Parathyroid adenoma (tissue), 2 donors: ENCODE measurements at regions not wholly inside any gene's neighbourhood (a gene's known extent, or its start where the extent isn't known, plus 50 kb on each side); places are given as distances from the start of the nearest gene placed in this dataset.

ENCODE experiments used
- H2AFZ ChIP-seq: fragments of 300-600 bp; sonication (generic); one replicate; pipeline ENCODE4 v1.7.0; 2017; ENCODE audit warnings: antibody characterized with exemption, mild to moderate bottlenecking
- H3K27ac ChIP-seq: fragments of 300-600 bp; sonication (generic); one replicate; pipeline ENCODE4 v1.7.0; 2017
- H3K27me3 ChIP-seq: fragments of 300-600 bp; sonication (generic); one replicate; pipeline ENCODE4 v1.7.0; 2017; ENCODE audit warnings: low read length; ENCODE audit not compliant: control insufficient read depth, insufficient read depth
- H3K36me3 ChIP-seq: fragments of 300-600 bp; sonication (generic); one replicate; pipeline ENCODE4 v1.7.0; 2017; ENCODE audit warnings: low read length; ENCODE audit not compliant: control insufficient read depth, insufficient read depth
- H3K4me1 ChIP-seq: fragments of 300-600 bp; sonication (generic); one replicate; pipeline ENCODE4 v1.7.0; 2017; ENCODE audit warnings: control low read depth
- H3K4me2 ChIP-seq: fragments of 300-600 bp; sonication (generic); one replicate; pipeline ENCODE4 v1.7.0; 2017; ENCODE audit warnings: low read length
- H3K4me3 ChIP-seq: fragments of 300-600 bp; sonication (generic); one replicate; pipeline ENCODE4 v1.7.0; 2017; ENCODE audit warnings: low read depth, low read length
- H3K79me2 ChIP-seq: fragments of 300-600 bp; sonication (generic); one replicate; pipeline ENCODE4 v1.7.0; 2017; ENCODE audit warnings: control low read depth
- H3K9ac ChIP-seq: fragments of 300-600 bp; sonication (generic); one replicate; pipeline ENCODE4 v1.7.0; 2017; ENCODE audit warnings: mild to moderate bottlenecking
- H3K9me3 ChIP-seq: fragments of 300-600 bp; sonication (generic); one replicate; pipeline ENCODE4 v1.7.0; 2017; ENCODE audit warnings: low read length; ENCODE audit not compliant: control insufficient read depth
- TF ChIP-seq, protein P1 (sequence below): fragments of 300-600 bp; sonication (generic); IDR thresholded peaks from one replicate; pipeline ENCODE4 v1.7.0; 2017; ENCODE audit warnings: antibody characterized with exemption, mild to moderate bottlenecking
- donor health status: primary hyperparathyroidism.

- Histone ChIP-seq H3K9me3 (no peaks in the 10 kb centered on the region), H3K27me3 (no peaks in the 10 kb centered on the region), H3K9ac (no peak overlapping the region), H3K79me2 (no peaks in the 10 kb centered on the region), H3K27ac (no peak overlapping the region), H3K4me1 (no peaks in the 10 kb centered on the region), H2AFZ (no peak overlapping the region), H3K4me2 (no peak overlapping the region), H3K4me3 (no peak overlapping the region), H3K36me3 (peaks cover 3% of the 10 kb centered on the region)
- TF ChIP-seq, protein P1, sequence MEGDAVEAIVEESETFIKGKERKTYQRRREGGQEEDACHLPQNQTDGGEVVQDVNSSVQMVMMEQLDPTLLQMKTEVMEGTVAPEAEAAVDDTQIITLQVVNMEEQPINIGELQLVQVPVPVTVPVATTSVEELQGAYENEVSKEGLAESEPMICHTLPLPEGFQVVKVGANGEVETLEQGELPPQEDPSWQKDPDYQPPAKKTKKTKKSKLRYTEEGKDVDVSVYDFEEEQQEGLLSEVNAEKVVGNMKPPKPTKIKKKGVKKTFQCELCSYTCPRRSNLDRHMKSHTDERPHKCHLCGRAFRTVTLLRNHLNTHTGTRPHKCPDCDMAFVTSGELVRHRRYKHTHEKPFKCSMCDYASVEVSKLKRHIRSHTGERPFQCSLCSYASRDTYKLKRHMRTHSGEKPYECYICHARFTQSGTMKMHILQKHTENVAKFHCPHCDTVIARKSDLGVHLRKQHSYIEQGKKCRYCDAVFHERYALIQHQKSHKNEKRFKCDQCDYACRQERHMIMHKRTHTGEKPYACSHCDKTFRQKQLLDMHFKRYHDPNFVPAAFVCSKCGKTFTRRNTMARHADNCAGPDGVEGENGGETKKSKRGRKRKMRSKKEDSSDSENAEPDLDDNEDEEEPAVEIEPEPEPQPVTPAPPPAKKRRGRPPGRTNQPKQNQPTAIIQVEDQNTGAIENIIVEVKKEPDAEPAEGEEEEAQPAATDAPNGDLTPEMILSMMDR, result no peak
These were observed 655.6 kb downstream of the SORCS1 start for GRCh38 chr10:106508950-106509349.

- TF ChIP-seq, protein P1, result no peak
- H3K27me3 ChIP-seq, result no peaks in the 10 kb centered on the region
- H3K27ac ChIP-seq, result no peak overlapping the region
- H3K4me1 ChIP-seq, result no peaks in the 10 kb centered on the region
- no peak overlapping the region for H3K4me2 ChIP-seq
- H3K4me3 ChIP-seq, result no peak overlapping the region
- no peaks in the 10 kb centered on the region for H3K9me3 ChIP-seq
- peaks cover 3% of the 10 kb centered on the region for H3K36me3 ChIP-seq
- H3K9ac ChIP-seq, result no peak overlapping the region
- no peak overlapping the region for H2AFZ ChIP-seq
- no peaks in the 10 kb centered on the region for H3K79me2 ChIP-seq
These were observed 657.8 kb downstream of the SORCS1 start for GRCh38 chr10:106506526-106507283.

- Histone ChIP-seq H3K79me2 (no peaks in the 10 kb centered on the region), H3K27ac (no peak overlapping the region), H3K27me3 (no peaks in the 10 kb centered on the region), H3K4me2 (no peak overlapping the region), H3K9ac (no peak overlapping the region), H3K4me3 (no peak overlapping the region), H3K36me3 (no peaks in the 10 kb centered on the region), H3K4me1 (no peaks in the 10 kb centered on the region), H2AFZ (no peak overlapping the region), H3K9me3 (no peaks in the 10 kb centered on the region)
- TF ChIP-seq, protein P1, result no peak
These were observed 660.0 kb downstream of the SORCS1 start for GRCh38 chr10:106504536-106504935.

GRCh38 chr10:106502641-106503040 is 661.9 kb downstream of the SORCS1 start:
- no peak overlapping the region for H3K4me2 ChIP-seq
- no peak overlapping the region for H2AFZ ChIP-seq
- H3K79me2 ChIP-seq, result no peaks in the 10 kb centered on the region
- no peaks in the 10 kb centered on the region for H3K4me1 ChIP-seq
- TF ChIP-seq, protein P1, result no peak
- no peaks in the 10 kb centered on the region for H3K27me3 ChIP-seq
- no peak overlapping the region for H3K27ac ChIP-seq
- no peaks in the 10 kb centered on the region for H3K36me3 ChIP-seq
- no peak overlapping the region for H3K9ac ChIP-seq
- no peak overlapping the region for H3K4me3 ChIP-seq
- H3K9me3 ChIP-seq, result no peaks in the 10 kb centered on the region

DNA sequence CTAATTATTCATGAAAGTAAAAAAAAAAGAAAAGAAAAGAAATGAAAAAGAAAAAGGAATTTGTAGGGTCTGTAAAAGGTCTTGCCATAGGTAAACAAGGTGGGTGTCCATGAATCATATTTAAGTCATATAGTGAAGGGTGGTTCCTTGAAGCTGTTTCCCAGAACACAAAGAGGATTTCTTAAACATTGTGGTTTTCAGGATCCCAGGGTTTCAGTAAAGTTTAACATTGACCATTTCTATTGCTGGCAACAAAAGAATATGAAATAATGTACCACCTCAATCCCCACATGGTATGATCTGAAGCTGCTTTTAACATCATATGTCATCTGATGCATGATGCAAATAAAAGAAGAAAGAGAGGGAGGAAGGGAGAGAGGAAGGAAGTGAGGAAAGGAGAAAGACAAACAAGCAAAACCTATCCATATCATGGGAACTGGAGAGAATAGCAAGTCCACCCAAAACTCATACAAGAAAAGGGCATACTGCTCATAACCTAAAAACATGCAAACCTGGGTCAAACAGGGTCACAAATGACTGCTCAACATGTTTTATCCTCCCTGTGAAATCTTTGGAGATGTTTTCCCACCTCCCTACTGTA is 663.5 kb downstream of the SORCS1 start:
- Histone ChIP-seq H3K27me3 (no peaks in the 10 kb centered on the region), H3K27ac (no peak overlapping the region), H3K79me2 (no peaks in the 10 kb centered on the region), H3K4me2 (no peak overlapping the region), H3K36me3 (no peaks in the 10 kb centered on the region), H3K4me1 (no peaks in the 10 kb centered on the region), H3K9ac (no peak overlapping the region), H2AFZ (no peak overlapping the region), H3K4me3 (no peak overlapping the region), H3K9me3 (no peaks in the 10 kb centered on the region)
- TF ChIP-seq, protein P1, result no peak
